CD14-positive monocyte (primary cell): ENCODE measurements at regions not wholly inside any gene's neighbourhood (a gene's known extent, or its start where the extent isn't known, plus 50 kb on each side); places are given as distances from the start of the nearest gene placed in this dataset.

Experiments used
- DNase-seq, 3 donors: peaks; one replicate each; pipeline ENCODE4 v3.0.0-alpha.2; 2011 to 2022
- H2AFZ ChIP-seq: 2 replicates; pipeline ENCODE4 v1.6.0; 2012; ENCODE audit warnings: mild to moderate bottlenecking, low read depth, low read length, inconsistent platforms; ENCODE audit not compliant: insufficient read depth, poor library complexity, severe bottlenecking
- H3K27ac ChIP-seq, 2 donors: 1 replicate in 1 of 2; 2 replicates in 1 of 2; pipeline ENCODE4 v1.5.1; 2012 to 2013; ENCODE audit warnings: low read length in 2 of 2, control low read depth in 1 of 2, inconsistent platforms in 1 of 2, low read depth in 1 of 2, mild to moderate bottlenecking in 1 of 2
- H3K27me3 ChIP-seq, 2 donors: one replicate each; pipeline versions ENCODE4 v1.6.0 to v1.6.1; 2011 to 2013; ENCODE audit warnings: low read length in 2 of 2; ENCODE audit not compliant: control insufficient read depth in 2 of 2, insufficient read depth in 2 of 2
- H3K36me3 ChIP-seq, 2 donors: replicated peaks in 1 of 2; 1 replicate in 1 of 2; 2 replicates in 1 of 2; pipeline versions ENCODE4 v1.5.1 to v1.6.1; 2012 to 2013; ENCODE audit warnings: low read length in 2 of 2, control low read depth in 1 of 2, inconsistent platforms in 1 of 2, mild to moderate bottlenecking in 1 of 2; ENCODE audit not compliant: insufficient read depth in 2 of 2, control insufficient read depth in 1 of 2
- H3K4me1 ChIP-seq, 2 donors: 1 replicate in 1 of 2; 2 replicates in 1 of 2; pipeline versions ENCODE4 v1.5.1 to v1.6.1; 2012 to 2013; ENCODE audit warnings: low read length in 2 of 2, control low read depth in 1 of 2, inconsistent platforms in 1 of 2, mild to moderate bottlenecking in 1 of 2, moderate library complexity in 1 of 2; ENCODE audit not compliant: insufficient read depth in 2 of 2, control insufficient read depth in 1 of 2
- H3K4me2 ChIP-seq: replicated peaks from 2 replicates; pipeline ENCODE3; 2012; ENCODE audit warnings: low read length, moderate library complexity, mild to moderate bottlenecking; ENCODE audit not compliant: poor library complexity, severe bottlenecking; ENCODE audit errors: extremely low read depth
- H3K4me3 ChIP-seq, 3 experiments: fragments of 200-600 bp in 1 of 3; sonication (generic) in 1 of 3; replicated peaks in 1 of 3; 1 replicate in 2 of 3; 2 replicates in 1 of 3; pipeline ENCODE4 v1.5.1; 2011 to 2013; ENCODE audit warnings: low read length in 3 of 3, mild to moderate bottlenecking in 3 of 3, control low read depth in 2 of 3, low read depth in 2 of 3, inconsistent platforms in 1 of 3, moderate library complexity in 1 of 3
- H3K79me2 ChIP-seq: 2 replicates; pipeline ENCODE4 v1.6.0; 2012; ENCODE audit warnings: mild to moderate bottlenecking, control low read depth, inconsistent platforms, low read length, moderate library complexity; ENCODE audit not compliant: insufficient read depth
- H3K9ac ChIP-seq: 2 replicates; pipeline ENCODE4 v1.6.0; 2017; ENCODE audit warnings: low read length, mild to moderate bottlenecking; ENCODE audit not compliant: insufficient read depth, poor library complexity, severe bottlenecking
- H3K9me3 ChIP-seq, 2 donors: replicated peaks in 1 of 2; 1 replicate in 1 of 2; 2 replicates in 1 of 2; pipeline versions ENCODE4 v1.5.1 to v1.6.1; 2012 to 2013; ENCODE audit warnings: low read length in 2 of 2, control low read depth in 1 of 2; ENCODE audit not compliant: control insufficient read depth in 1 of 2, insufficient read depth in 1 of 2
- H4K20me1 ChIP-seq: 2 replicates; pipeline ENCODE4 v1.6.0; 2012; ENCODE audit warnings: mild to moderate bottlenecking, low read length, control low read depth, moderate library complexity; ENCODE audit not compliant: insufficient read depth
- H3K27ac Mint-ChIP-seq, 7 donors: one replicate each; pipeline ENCODE4 v1.8.0; 2020; ENCODE audit warnings: mild to moderate bottlenecking in 7 of 7, mixed read lengths in 7 of 7, moderate library complexity in 6 of 7, inconsistent platforms in 2 of 7
- H3K27me3 Mint-ChIP-seq, 3 donors: one replicate each; pipeline ENCODE4 v1.8.0; 2021 to 2022; ENCODE audit warnings: low read depth in 3 of 3, mild to moderate bottlenecking in 3 of 3, mixed read lengths in 3 of 3, moderate library complexity in 3 of 3, inconsistent platforms in 1 of 3
- H3K36me3 Mint-ChIP-seq, 2 donors: one replicate each; pipeline ENCODE4 v1.8.0; 2020; ENCODE audit warnings: mixed read lengths in 2 of 2, inconsistent platforms in 1 of 2, mild to moderate bottlenecking in 1 of 2
- H3K4me1 Mint-ChIP-seq: one replicate; pipeline ENCODE4 v1.8.0; 2020; ENCODE audit warnings: mild to moderate bottlenecking, mixed read lengths
- H3K4me3 Mint-ChIP-seq, 2 donors: one replicate each; pipeline ENCODE4 v1.8.0; 2020; ENCODE audit warnings: mild to moderate bottlenecking in 2 of 2, mixed read lengths in 2 of 2, moderate library complexity in 1 of 2
- H3K9me3 Mint-ChIP-seq, 7 donors: one replicate each; pipeline ENCODE4 v1.8.0; 2020 to 2022; ENCODE audit warnings: mixed read lengths in 7 of 7, mild to moderate bottlenecking in 6 of 7, moderate library complexity in 6 of 7, inconsistent platforms in 2 of 7
- WGBS: methylation state at CpG from one replicate; pipeline ENCODE4 v1.1.5; 2013; ENCODE audit warnings: missing lambda C conversion rate; ENCODE audit not compliant: insufficient coverage; 5-methylcytosine and 5-hydroxymethylcytosine counted together
- intact Hi-C, 2 donors: fragments of 100-400 bp; cut with micrococcal nuclease; formaldehyde crosslinking; loops; one replicate each; pipeline versions ENCODE4 v1.15.0 to v1.15.1; 2023
- TF ChIP-seq, protein P1 (sequence below): fragments of 200-600 bp; IDR thresholded peaks from one replicate; pipeline ENCODE4 v1.8.0; 2022; ENCODE audit warnings: antibody characterized with exemption, mild to moderate bottlenecking

DNA sequence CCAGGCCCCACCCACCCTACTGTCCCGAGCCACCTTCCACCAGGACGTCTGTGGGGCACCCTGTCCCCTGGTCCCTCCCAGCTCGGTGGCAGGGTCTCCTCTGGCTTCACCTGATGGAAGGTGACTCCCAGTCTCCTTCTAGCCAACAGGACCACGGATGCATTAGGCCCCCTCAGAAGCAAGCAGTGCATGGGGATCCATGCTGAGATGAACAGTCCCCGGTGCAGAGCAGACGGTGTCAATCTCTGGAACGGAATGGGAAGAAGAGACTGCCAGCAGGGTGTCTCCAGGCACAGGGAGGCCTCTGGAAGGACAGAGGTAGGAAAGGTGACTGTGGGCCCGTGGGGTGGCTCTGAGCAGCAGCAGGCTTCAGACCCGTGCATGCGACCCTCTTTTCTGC, 65.2 kb upstream of the FZD7 start:
- Histone ChIP-seq H3K9me3 (peaks cover 0 to 4% of the 10 kb centered on the region in 2 donors), H3K27me3 (no peaks in the 10 kb centered on the region), H3K4me1 (no peaks in the 10 kb centered on the region), H4K20me1 (no peaks in the 10 kb centered on the region), H3K9ac (no peak overlapping the region), H2AFZ (no peak overlapping the region), H3K79me2 (no peaks in the 10 kb centered on the region), H3K36me3 (no peaks in the 10 kb centered on the region), H3K4me3 (no peak overlapping the region), H3K4me2 (no peak overlapping the region), H3K27ac (no peak overlapping the region)
- Mint-ChIP-seq H3K4me1 (peaks cover 27% of the 10 kb centered on the region), H3K27ac (no peak overlapping the region), H3K4me3 (no peak overlapping the region), H3K9me3 (peaks cover 0 to 6% (median 3%) of the 10 kb centered on the region in 7 donors), H3K36me3 (no peaks in the 10 kb centered on the region), H3K27me3 (peaks cover 2 to 4% (median 2%) of the 10 kb centered on the region in 3 donors)
- TF ChIP-seq, protein P1, sequence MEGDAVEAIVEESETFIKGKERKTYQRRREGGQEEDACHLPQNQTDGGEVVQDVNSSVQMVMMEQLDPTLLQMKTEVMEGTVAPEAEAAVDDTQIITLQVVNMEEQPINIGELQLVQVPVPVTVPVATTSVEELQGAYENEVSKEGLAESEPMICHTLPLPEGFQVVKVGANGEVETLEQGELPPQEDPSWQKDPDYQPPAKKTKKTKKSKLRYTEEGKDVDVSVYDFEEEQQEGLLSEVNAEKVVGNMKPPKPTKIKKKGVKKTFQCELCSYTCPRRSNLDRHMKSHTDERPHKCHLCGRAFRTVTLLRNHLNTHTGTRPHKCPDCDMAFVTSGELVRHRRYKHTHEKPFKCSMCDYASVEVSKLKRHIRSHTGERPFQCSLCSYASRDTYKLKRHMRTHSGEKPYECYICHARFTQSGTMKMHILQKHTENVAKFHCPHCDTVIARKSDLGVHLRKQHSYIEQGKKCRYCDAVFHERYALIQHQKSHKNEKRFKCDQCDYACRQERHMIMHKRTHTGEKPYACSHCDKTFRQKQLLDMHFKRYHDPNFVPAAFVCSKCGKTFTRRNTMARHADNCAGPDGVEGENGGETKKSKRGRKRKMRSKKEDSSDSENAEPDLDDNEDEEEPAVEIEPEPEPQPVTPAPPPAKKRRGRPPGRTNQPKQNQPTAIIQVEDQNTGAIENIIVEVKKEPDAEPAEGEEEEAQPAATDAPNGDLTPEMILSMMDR, result no peak
- DNase-seq, result no peak
- intact Hi-C loops, result no loop called here
- 79% methylated on average over 6 of the region's 10 CpGs for WGBS

DNA sequence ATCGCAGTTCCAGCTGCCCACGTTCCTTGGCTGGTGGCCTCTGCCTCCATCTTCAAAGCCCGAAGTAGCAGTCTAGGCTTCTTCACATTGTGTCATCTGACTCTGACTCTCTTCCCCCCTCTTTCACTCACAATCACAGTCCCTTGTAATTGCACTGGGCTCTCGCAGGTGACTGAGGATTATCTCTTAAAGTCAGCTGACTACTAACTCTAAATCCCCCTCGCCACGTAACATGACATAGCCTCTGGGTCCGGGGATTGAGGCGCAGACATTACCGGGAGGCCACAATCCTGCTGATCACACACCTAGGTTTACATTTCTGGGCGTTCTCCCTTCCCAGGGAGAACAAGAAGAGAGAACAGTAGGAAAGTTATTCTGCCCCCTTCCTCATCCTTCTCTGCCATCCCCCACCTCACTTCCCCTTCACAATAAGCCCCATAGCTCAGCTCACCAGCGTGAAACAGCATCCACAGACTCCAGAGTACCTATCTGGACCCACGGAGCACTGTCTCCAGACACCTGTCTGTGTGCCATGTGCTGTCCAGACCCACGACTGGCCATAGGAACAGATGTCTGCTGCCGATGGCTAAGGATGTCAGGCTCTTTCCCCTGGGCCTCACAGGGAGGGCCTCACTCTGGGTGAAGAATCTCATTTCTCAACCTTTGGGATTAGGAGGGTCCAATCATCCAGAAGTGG, 64.3 kb upstream of the FZD7 start:
- TF ChIP-seq, protein P1, result no peak
- Histone ChIP-seq H3K4me3 (no peak overlapping the region), H3K9me3 (peaks cover 0 to 4% of the 10 kb centered on the region in 2 donors), H2AFZ (no peak overlapping the region), H3K9ac (no peak overlapping the region), H3K27me3 (no peaks in the 10 kb centered on the region), H3K4me2 (no peak overlapping the region), H3K36me3 (no peaks in the 10 kb centered on the region), H4K20me1 (no peaks in the 10 kb centered on the region), H3K79me2 (no peaks in the 10 kb centered on the region), H3K27ac (no peak overlapping the region), H3K4me1 (no peaks in the 10 kb centered on the region)
- H3K4me3 Mint-ChIP-seq, result no peak overlapping the region
- H3K36me3 Mint-ChIP-seq, result no peaks in the 10 kb centered on the region
- H3K9me3 Mint-ChIP-seq, result peaks cover 0 to 15% (median 3%) of the 10 kb centered on the region in 7 donors
- no peak for DNase-seq
- H3K27ac Mint-ChIP-seq, result no peak overlapping the region
- intact Hi-C loops, result no loop called here
- 61% methylated on average over 10 of the region's 14 CpGs for WGBS
- H3K4me1 Mint-ChIP-seq, result peaks cover 27% of the 10 kb centered on the region
- H3K27me3 Mint-ChIP-seq, result peaks cover 2 to 4% (median 2%) of the 10 kb centered on the region in 3 donors
